ENCODE measurements at regions not wholly inside any gene's neighbourhood (a gene's known extent, or its start where the extent isn't known, plus 50 kb on each side); places are given as distances from the start of the nearest gene placed in this dataset.

DNA sequence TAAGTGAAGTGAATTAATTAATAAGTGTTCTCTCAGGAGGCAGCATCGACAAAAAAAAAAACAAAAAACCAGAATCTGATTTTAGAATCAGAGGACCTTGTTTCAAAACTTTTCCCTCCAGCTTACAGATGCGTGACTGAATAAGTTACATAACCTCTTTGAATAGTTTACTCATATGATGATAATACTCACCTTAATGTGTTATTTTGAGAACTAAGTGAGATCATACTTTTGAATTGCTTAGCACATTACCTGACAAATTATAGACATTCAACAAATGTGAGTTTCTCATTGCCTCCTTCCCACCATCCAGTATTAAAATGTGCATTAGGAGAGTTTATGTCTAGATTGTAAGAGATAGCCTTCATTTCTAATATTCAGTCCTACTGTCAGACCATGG, 94.0 kb downstream of the SOX2 start:
- Mint-ChIP-seq H3K27me3 (ENCODE audit: low read depth, unreplicated experiment) (peaks cover 4% of the 10 kb centered on the region), H3K4me1 (ENCODE audit: low read depth, unreplicated experiment) (no peaks in the 10 kb centered on the region), H3K4me3 (ENCODE audit: unreplicated experiment) (no peak overlapping the region), H3K36me3 (ENCODE audit: low read depth, unreplicated experiment) (no peaks in the 10 kb centered on the region), H3K27ac (ENCODE audit: unreplicated experiment) (no peak overlapping the region), H3K9me3 (ENCODE audit: unreplicated experiment) (no peaks in the 10 kb centered on the region)
- no peak overlapping the region for H3K27ac ChIP-seq (ENCODE audit: low read depth, low read length)
- no peaks in the 10 kb centered on the region for H4K20me1 ChIP-seq (ENCODE audit: insufficient read depth, low read length)
- no peaks in the 10 kb centered on the region for H3K36me3 ChIP-seq (ENCODE audit: insufficient read depth, low read length)
- no peaks in the 10 kb centered on the region for H3K4me1 ChIP-seq (ENCODE audit: insufficient read depth, low read length)
- H2AFZ ChIP-seq (ENCODE audit: low read depth, low read length) = no peak overlapping the region
- H3K27me3 ChIP-seq (ENCODE audit: insufficient read depth, low read length) = no peaks in the 10 kb centered on the region
- DNase-seq (ENCODE audit: low read depth) = no peak
- no peak overlapping the region for H3K9ac ChIP-seq (ENCODE audit: low read length)
- FAIRE-seq = no peak
- TF ChIP-seq, protein P1, sequence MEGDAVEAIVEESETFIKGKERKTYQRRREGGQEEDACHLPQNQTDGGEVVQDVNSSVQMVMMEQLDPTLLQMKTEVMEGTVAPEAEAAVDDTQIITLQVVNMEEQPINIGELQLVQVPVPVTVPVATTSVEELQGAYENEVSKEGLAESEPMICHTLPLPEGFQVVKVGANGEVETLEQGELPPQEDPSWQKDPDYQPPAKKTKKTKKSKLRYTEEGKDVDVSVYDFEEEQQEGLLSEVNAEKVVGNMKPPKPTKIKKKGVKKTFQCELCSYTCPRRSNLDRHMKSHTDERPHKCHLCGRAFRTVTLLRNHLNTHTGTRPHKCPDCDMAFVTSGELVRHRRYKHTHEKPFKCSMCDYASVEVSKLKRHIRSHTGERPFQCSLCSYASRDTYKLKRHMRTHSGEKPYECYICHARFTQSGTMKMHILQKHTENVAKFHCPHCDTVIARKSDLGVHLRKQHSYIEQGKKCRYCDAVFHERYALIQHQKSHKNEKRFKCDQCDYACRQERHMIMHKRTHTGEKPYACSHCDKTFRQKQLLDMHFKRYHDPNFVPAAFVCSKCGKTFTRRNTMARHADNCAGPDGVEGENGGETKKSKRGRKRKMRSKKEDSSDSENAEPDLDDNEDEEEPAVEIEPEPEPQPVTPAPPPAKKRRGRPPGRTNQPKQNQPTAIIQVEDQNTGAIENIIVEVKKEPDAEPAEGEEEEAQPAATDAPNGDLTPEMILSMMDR (IDR thresholded peaks at IDR 0.05; ENCODE audit: insufficient read depth, low read depth, low read length) = no peak
- no peak for TF ChIP-seq EZH2 (IDR thresholded peaks at IDR 0.05; ENCODE audit: insufficient read depth, low read length)
- no peaks in the 10 kb centered on the region for H3K9me3 ChIP-seq (ENCODE audit: insufficient read depth, low read depth, low read length)
- H3K79me2 ChIP-seq (ENCODE audit: insufficient read depth, low read length) = no peaks in the 10 kb centered on the region
- no peak overlapping the region for H3K4me2 ChIP-seq (ENCODE audit: low read length)
- H3K4me3 ChIP-seq (ENCODE audit: insufficient read depth, low read depth, low read length) = no peak overlapping the region

DNA sequence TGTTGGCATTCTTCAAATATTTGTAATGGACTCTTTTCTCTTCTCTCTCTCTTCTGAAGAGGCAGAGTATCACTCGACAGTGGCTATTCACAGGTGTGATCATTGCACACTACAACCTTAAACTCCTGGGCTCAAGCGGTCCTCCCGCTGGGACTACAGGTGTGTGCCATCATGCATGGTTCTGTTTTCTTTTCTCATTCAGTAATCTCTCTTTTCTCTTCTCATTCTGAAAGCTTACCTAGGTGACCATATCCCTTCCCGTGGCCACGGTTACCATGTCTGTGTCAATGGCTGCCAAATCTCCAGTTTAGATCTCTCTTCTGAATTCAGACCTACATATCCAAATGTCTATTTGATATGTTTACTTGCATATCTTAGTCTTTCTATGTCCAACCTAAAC, 96.3 kb downstream of the SOX2 start:
- no peak for DNase-seq (ENCODE audit: low read depth)
- no peak overlapping the region for H3K4me3 ChIP-seq (ENCODE audit: insufficient read depth, low read depth, low read length)
- peaks cover 4% of the 10 kb centered on the region for H3K27me3 Mint-ChIP-seq (ENCODE audit: low read depth, unreplicated experiment)
- H3K27ac ChIP-seq (ENCODE audit: low read depth, low read length) = no peak overlapping the region
- H3K4me1 Mint-ChIP-seq (ENCODE audit: low read depth, unreplicated experiment) = no peaks in the 10 kb centered on the region
- no peaks in the 10 kb centered on the region for H3K79me2 ChIP-seq (ENCODE audit: insufficient read depth, low read length)
- no peak overlapping the region for H2AFZ ChIP-seq (ENCODE audit: low read depth, low read length)
- H4K20me1 ChIP-seq (ENCODE audit: insufficient read depth, low read length) = no peaks in the 10 kb centered on the region
- no peak overlapping the region for H3K4me3 Mint-ChIP-seq (ENCODE audit: unreplicated experiment)
- no peak overlapping the region for H3K4me2 ChIP-seq (ENCODE audit: low read length)
- no peaks in the 10 kb centered on the region for H3K36me3 Mint-ChIP-seq (ENCODE audit: low read depth, unreplicated experiment)
- H3K9ac ChIP-seq (ENCODE audit: low read length) = no peak overlapping the region
- H3K9me3 Mint-ChIP-seq (ENCODE audit: unreplicated experiment) = no peaks in the 10 kb centered on the region
- TF ChIP-seq EZH2 (IDR thresholded peaks at IDR 0.05; ENCODE audit: insufficient read depth, low read length) = no peak
- TF ChIP-seq, protein P1 (IDR thresholded peaks at IDR 0.05; ENCODE audit: insufficient read depth, low read depth, low read length) = no peak
- no peak overlapping the region for H3K27ac Mint-ChIP-seq (ENCODE audit: unreplicated experiment)
- no peaks in the 10 kb centered on the region for H3K9me3 ChIP-seq (ENCODE audit: insufficient read depth, low read depth, low read length)
- no peaks in the 10 kb centered on the region for H3K36me3 ChIP-seq (ENCODE audit: insufficient read depth, low read length)
- no peaks in the 10 kb centered on the region for H3K27me3 ChIP-seq (ENCODE audit: insufficient read depth, low read length)
- no peaks in the 10 kb centered on the region for H3K4me1 ChIP-seq (ENCODE audit: insufficient read depth, low read length)
- no peak for FAIRE-seq

DNA sequence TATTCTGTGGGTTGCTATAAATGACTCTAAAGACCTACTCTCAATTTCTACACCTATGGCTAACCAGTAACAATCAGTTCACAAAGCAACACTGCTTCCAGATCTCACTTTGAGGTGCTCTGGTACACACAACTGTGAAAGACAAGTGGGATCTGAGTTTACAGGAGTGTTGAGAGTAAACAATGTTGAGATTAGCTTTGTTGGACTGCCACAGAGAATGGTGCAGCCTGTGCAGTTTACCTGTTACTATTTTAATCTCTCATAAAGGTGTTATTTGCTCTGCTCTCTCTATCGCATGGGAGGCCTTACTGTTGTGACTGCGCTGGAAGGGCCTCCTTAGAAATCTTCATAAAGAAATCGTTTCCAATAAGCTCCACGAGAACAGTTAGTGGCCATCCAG, 112.0 kb downstream of the SOX2 start:
- H3K36me3 Mint-ChIP-seq (ENCODE audit: low read depth, unreplicated experiment) = no peaks in the 10 kb centered on the region
- no peak overlapping the region for H3K27ac Mint-ChIP-seq (ENCODE audit: unreplicated experiment)
- no peaks in the 10 kb centered on the region for H3K27me3 Mint-ChIP-seq (ENCODE audit: low read depth, unreplicated experiment)
- H3K79me2 ChIP-seq (ENCODE audit: insufficient read depth, low read length) = no peaks in the 10 kb centered on the region
- H3K27me3 ChIP-seq (ENCODE audit: insufficient read depth, low read length) = no peaks in the 10 kb centered on the region
- no peaks in the 10 kb centered on the region for H4K20me1 ChIP-seq (ENCODE audit: insufficient read depth, low read length)
- no peak overlapping the region for H3K27ac ChIP-seq (ENCODE audit: low read depth, low read length)
- H3K4me1 Mint-ChIP-seq (ENCODE audit: low read depth, unreplicated experiment) = no peaks in the 10 kb centered on the region
- FAIRE-seq = no peak
- no peak overlapping the region for H3K4me2 ChIP-seq (ENCODE audit: low read length)
- no peak overlapping the region for H2AFZ ChIP-seq (ENCODE audit: low read depth, low read length)
- H3K9ac ChIP-seq (ENCODE audit: low read length) = no peak overlapping the region
- no peak overlapping the region for H3K4me3 ChIP-seq (ENCODE audit: insufficient read depth, low read depth, low read length)
- no peaks in the 10 kb centered on the region for H3K9me3 Mint-ChIP-seq (ENCODE audit: unreplicated experiment)
- no peaks in the 10 kb centered on the region for H3K36me3 ChIP-seq (ENCODE audit: insufficient read depth, low read length)
- H3K9me3 ChIP-seq (ENCODE audit: insufficient read depth, low read depth, low read length) = no peaks in the 10 kb centered on the region
- no peak for DNase-seq (ENCODE audit: low read depth)
- H3K4me1 ChIP-seq (ENCODE audit: insufficient read depth, low read length) = no peaks in the 10 kb centered on the region
- no peak overlapping the region for H3K4me3 Mint-ChIP-seq (ENCODE audit: unreplicated experiment)
- TF ChIP-seq, protein P1 (IDR thresholded peaks at IDR 0.05; ENCODE audit: insufficient read depth, low read depth, low read length) = no peak
- TF ChIP-seq EZH2 (IDR thresholded peaks at IDR 0.05; ENCODE audit: insufficient read depth, low read length) = no peak

All from astrocyte (in vitro differentiated cells and primary cell).